ENCODE measurements at regions not wholly inside any gene's neighbourhood (a gene's known extent, or its start where the extent isn't known, plus 50 kb on each side); places are given as distances from the start of the nearest gene placed in this dataset.

DNA sequence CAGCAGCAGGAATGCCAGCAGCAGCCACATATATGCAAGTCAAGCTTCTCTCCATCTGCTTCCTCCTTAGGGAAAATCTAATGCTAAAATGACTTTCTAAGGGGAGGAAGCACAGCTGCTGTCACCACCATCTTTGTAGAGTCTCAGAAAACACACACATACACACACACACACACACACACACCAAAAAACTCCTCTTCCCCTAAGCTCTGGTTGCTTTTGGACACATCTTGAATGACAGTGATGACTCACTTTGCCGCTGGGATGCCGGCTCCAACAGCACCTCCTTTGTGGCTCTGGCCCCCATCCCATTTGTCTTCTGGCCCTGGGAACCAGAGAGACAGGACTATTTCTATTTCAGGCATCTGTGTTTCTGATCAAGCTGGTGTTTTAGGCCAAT lies 124.8 kb upstream of the GOLIM4 start:
- H3K4me1 ChIP-seq (ENCODE audit: insufficient read depth) = no peaks in the 10 kb centered on the region
- no peaks in the 10 kb centered on the region for H3K79me2 ChIP-seq
- DNase-seq (ENCODE audit: low spot score) = no peak
- no peaks in the 10 kb centered on the region for H3K9me3 ChIP-seq (ENCODE audit: low read depth)
- no peak overlapping the region for H3K4me3 ChIP-seq
- TF ChIP-seq EZH2 (IDR thresholded peaks at IDR 0.05; ENCODE audit: borderline replicate concordance) = no peak
- H2AFZ ChIP-seq = no peak overlapping the region
- no peaks in the 10 kb centered on the region for H3K36me3 ChIP-seq (replicated peaks; ENCODE audit: insufficient read depth, low read depth)
- WGBS (ENCODE audit: low lambda C conversion rate, missing lambda C conversion rate) = 60% methylated on average over 2 of the region's 2 CpGs
- no peaks in the 10 kb centered on the region for H4K20me1 ChIP-seq (ENCODE audit: insufficient read depth, poor library complexity, severe bottlenecking)
- H3K27me3 ChIP-seq = no peaks in the 10 kb centered on the region
- no peak overlapping the region for H3K27ac ChIP-seq
- no peaks in the 10 kb centered on the region for H3K9me2 ChIP-seq (replicated peaks; ENCODE audit: insufficient read depth)
- H3K4me2 ChIP-seq = no peak overlapping the region

DNA sequence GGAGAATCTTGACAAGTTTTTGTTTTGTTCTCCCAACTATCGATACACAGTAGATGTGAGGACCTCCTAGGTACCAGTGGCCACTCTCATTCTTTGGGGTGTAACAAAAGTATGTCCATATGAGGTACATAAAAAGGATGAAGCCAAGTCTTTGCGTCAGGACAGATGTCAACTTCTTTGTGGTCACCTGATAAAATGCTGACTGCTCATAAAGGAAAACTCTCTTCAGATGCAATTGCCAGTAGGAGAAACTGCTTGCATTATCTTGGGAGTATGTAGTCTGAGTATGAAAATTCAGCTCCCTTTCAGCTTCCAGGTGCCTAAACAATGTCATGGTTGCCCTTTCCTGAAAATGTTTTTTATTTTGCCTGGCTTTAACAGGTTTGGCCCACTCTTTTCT lies 123.8 kb upstream of the GOLIM4 start:
- H3K36me3 ChIP-seq (replicated peaks; ENCODE audit: insufficient read depth, low read depth) = no peaks in the 10 kb centered on the region
- no peak overlapping the region for H3K4me3 ChIP-seq
- no peaks in the 10 kb centered on the region for H3K9me3 ChIP-seq (ENCODE audit: low read depth)
- no peak overlapping the region for H3K27ac ChIP-seq
- no peaks in the 10 kb centered on the region for H3K9me2 ChIP-seq (replicated peaks; ENCODE audit: insufficient read depth)
- no peak overlapping the region for H3K4me2 ChIP-seq
- DNase-seq (ENCODE audit: low spot score) = no peak
- H3K27me3 ChIP-seq = no peaks in the 10 kb centered on the region
- WGBS (ENCODE audit: low lambda C conversion rate, missing lambda C conversion rate) = 80% methylated on average over 2 of the region's 2 CpGs
- no peaks in the 10 kb centered on the region for H4K20me1 ChIP-seq (ENCODE audit: insufficient read depth, poor library complexity, severe bottlenecking)
- no peak overlapping the region for H2AFZ ChIP-seq
- TF ChIP-seq EZH2phosphoT487 (IDR thresholded peaks at IDR 0.05; ENCODE audit: low read depth, severe bottlenecking, unreplicated experiment) (no peak), EZH2 (IDR thresholded peaks at IDR 0.05; ENCODE audit: borderline replicate concordance) (no peak)
- TF ChIP-seq, protein P1, sequence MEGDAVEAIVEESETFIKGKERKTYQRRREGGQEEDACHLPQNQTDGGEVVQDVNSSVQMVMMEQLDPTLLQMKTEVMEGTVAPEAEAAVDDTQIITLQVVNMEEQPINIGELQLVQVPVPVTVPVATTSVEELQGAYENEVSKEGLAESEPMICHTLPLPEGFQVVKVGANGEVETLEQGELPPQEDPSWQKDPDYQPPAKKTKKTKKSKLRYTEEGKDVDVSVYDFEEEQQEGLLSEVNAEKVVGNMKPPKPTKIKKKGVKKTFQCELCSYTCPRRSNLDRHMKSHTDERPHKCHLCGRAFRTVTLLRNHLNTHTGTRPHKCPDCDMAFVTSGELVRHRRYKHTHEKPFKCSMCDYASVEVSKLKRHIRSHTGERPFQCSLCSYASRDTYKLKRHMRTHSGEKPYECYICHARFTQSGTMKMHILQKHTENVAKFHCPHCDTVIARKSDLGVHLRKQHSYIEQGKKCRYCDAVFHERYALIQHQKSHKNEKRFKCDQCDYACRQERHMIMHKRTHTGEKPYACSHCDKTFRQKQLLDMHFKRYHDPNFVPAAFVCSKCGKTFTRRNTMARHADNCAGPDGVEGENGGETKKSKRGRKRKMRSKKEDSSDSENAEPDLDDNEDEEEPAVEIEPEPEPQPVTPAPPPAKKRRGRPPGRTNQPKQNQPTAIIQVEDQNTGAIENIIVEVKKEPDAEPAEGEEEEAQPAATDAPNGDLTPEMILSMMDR (IDR thresholded peaks at IDR 0.05; ENCODE audit: poor library complexity) = no peak
- no peaks in the 10 kb centered on the region for H3K4me1 ChIP-seq (ENCODE audit: insufficient read depth)
- H3K79me2 ChIP-seq = no peaks in the 10 kb centered on the region

DNA sequence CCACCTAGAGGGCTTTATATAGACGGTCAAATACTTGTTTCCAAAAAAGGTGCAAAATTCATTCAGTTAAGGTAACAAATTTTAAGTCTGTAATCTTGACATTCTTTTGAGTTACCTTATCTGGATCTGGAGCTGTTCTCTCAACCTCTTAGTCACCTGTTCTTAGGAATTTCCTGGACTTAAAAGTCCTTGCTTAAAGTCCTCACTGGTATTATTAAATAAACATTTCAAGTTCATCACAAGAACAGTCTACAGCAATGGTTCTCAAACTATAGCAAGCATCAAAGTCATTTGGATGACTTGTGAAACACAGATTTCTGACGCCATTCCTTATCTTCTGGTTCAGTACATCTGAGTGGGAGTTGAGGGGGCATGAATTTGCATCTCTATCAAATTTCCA lies 122.9 kb upstream of the GOLIM4 start:
- no peak overlapping the region for H3K4me2 ChIP-seq
- no peaks in the 10 kb centered on the region for H3K9me2 ChIP-seq (replicated peaks; ENCODE audit: insufficient read depth)
- H3K27me3 ChIP-seq = no peaks in the 10 kb centered on the region
- H3K9me3 ChIP-seq (ENCODE audit: low read depth) = no peaks in the 10 kb centered on the region
- 61% methylated on average over 2 of the region's 2 CpGs for WGBS (ENCODE audit: low lambda C conversion rate, missing lambda C conversion rate)
- no peak overlapping the region for H3K4me3 ChIP-seq
- TF ChIP-seq, protein P1 (IDR thresholded peaks at IDR 0.05; ENCODE audit: poor library complexity) = no peak
- no peak for TF ChIP-seq EZH2phosphoT487 (IDR thresholded peaks at IDR 0.05; ENCODE audit: low read depth, severe bottlenecking, unreplicated experiment)
- TF ChIP-seq EZH2 (IDR thresholded peaks at IDR 0.05; ENCODE audit: borderline replicate concordance) = no peak
- no peaks in the 10 kb centered on the region for H4K20me1 ChIP-seq (ENCODE audit: insufficient read depth, poor library complexity, severe bottlenecking)
- H3K27ac ChIP-seq = no peak overlapping the region
- H3K36me3 ChIP-seq (replicated peaks; ENCODE audit: insufficient read depth, low read depth) = no peaks in the 10 kb centered on the region
- H2AFZ ChIP-seq = no peak overlapping the region
- H3K4me1 ChIP-seq (ENCODE audit: insufficient read depth) = no peaks in the 10 kb centered on the region
- H3K79me2 ChIP-seq = no peaks in the 10 kb centered on the region
- no peak for DNase-seq (ENCODE audit: low spot score)

DNA sequence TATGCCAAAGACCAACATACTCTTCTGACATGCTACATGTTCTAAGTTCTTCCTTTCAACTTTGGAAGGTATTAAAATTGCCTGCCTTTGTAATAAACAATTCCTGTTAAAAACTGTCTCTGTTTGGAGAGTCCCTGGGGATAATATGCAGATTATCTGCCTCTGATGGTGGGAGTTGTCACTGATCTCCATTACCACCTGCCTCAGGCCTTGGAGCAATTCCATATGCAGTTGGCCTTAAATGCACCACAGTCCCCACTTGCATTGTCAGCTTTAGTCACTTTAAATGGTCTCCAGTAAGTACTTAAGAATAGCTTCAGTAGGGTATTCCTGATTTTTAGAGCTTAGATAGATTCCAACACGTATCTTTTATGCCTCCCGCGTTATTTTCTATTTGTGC lies 121.1 kb upstream of the GOLIM4 start:
- Histone ChIP-seq H3K4me3 (no peak overlapping the region), H3K36me3 (replicated peaks; ENCODE audit: insufficient read depth, low read depth) (no peaks in the 10 kb centered on the region), H2AFZ (no peak overlapping the region), H3K4me1 (ENCODE audit: insufficient read depth) (no peaks in the 10 kb centered on the region), H3K9me3 (ENCODE audit: low read depth) (no peaks in the 10 kb centered on the region), H4K20me1 (ENCODE audit: insufficient read depth, poor library complexity, severe bottlenecking) (no peaks in the 10 kb centered on the region), H3K4me2 (no peak overlapping the region), H3K27me3 (no peaks in the 10 kb centered on the region), H3K27ac (no peak overlapping the region), H3K79me2 (no peaks in the 10 kb centered on the region), H3K9me2 (replicated peaks; ENCODE audit: insufficient read depth) (no peaks in the 10 kb centered on the region)
- TF ChIP-seq EZH2phosphoT487 (IDR thresholded peaks at IDR 0.05; ENCODE audit: low read depth, severe bottlenecking, unreplicated experiment) = no peak
- TF ChIP-seq EZH2 (IDR thresholded peaks at IDR 0.05; ENCODE audit: borderline replicate concordance) = no peak
- TF ChIP-seq, protein P1 (IDR thresholded peaks at IDR 0.05; ENCODE audit: poor library complexity) = no peak
- DNase-seq (ENCODE audit: low spot score) = no peak
- WGBS (ENCODE audit: low lambda C conversion rate, missing lambda C conversion rate) = 96% methylated on average over 3 of the region's 3 CpGs
